GM18511 (cell line): ENCODE measurements at regions not wholly inside any gene's neighbourhood (a gene's known extent, or its start where the extent isn't known, plus 50 kb on each side); places are given as distances from the start of the nearest gene placed in this dataset.
"Not testable (repeated sequence)": the region's sequence is repeated elsewhere in the genome, so short reads cannot be mapped to it uniquely, and the experiment has no call there.

ENCODE experiments used
- ATAC-seq: cut with Tn5 transposase; IDR thresholded peaks from one replicate; pipeline ENCODE4 v1.9.1; 2021; ENCODE audit warnings: mild to moderate bottlenecking, moderate library complexity; ENCODE audit not compliant: unreplicated experiment

DNA sequence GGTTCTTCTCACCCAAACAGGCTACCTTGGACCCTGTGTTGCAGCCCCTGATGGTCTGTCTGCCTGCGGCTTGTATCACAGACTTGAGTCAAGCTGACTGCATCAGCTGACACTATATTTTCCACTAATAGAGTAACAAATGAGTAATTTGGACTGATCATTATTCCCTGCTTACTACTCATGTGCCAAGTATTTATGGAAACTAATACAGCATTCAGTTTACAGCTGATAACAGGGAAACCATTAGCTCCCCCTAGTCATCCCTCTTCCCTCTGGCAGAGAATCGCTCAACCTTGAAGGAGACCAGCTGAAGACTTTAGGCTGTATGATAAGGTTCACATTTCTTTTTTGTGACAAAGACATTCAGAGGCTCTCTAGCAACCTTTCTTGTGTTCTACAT, 116.6 kb upstream of the SYT6 start:
- ATAC-seq = no peak

DNA sequence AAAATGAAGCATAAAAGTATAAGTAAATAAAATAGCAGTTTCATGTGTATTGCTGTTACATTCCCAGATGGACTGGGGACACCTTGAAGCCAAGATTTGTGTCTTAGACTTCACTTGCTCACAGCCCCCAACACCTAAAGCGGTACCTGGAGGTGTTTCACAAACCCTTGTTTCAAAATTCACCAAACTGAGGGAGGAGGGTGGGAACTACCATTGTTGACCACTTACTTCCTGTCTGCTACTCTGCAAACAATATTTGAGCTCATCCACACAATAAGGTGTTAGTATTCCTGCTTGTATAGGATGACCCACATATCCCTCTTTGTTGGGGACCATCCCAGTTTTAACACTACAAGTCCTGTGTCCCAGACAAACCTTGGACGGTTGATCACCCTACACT, 115.9 kb upstream of the SYT6 start:
- ATAC-seq = no peak

DNA sequence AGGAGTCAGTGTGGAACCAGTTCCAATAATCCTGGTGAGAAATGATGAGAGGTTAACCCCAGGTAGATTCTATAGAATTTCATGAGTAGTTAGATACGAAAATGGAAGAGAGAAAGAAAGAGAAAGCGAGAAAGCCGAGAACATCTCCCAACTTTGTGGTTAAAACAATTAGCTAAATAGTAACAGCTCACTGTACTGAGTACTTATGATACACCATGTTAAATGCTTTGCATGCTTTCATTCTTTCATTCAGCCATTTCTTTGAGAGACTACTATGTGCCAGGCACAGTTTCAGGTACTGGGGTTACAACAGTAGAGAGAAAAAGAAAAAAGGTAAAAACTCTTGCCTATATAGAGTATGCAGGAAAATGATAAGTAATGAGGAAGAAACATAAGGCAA, 109.7 kb upstream of the SYT6 start:
- ATAC-seq = peak; percentile 97

- ATAC-seq = no peak
Observed at GRCh38 chr1:114262337-114262736, 108.7 kb upstream of the SYT6 start.

DNA sequence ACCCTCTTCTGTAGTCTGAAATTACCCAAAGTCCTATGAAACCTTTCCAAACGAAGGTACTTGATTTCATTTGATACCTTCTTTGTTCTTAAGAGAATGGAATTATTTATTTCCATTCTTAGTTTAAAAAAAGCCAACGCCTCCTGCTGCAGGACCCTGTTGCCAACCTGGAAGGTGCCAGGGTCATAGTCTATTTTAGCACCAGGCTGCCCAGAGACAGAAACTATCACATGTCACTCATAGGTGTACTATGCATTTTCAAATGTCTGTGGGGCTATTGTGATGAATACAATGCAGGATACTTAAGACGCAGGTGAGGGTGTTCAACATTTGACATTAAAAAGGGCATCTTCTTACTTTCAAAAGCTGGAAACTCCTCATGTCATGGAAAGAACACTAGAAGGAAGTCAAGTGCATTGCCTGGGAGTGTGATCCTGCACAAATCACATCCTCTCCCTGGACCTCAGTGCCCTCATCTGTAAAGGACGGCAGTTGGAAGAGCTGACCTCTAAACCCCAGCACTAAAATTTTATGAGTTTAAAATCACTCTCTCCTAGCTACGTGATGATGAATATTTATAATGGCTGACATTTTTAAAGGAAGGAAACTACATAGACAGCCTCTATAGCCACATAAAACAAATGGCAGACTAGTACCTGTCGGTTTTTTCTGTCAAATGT, 107.3 kb upstream of the SYT6 start:
- no peak for ATAC-seq

GRCh38 chr1:114259511-114260160, 106.0 kb upstream of the SYT6 start:
- no peak for ATAC-seq

DNA sequence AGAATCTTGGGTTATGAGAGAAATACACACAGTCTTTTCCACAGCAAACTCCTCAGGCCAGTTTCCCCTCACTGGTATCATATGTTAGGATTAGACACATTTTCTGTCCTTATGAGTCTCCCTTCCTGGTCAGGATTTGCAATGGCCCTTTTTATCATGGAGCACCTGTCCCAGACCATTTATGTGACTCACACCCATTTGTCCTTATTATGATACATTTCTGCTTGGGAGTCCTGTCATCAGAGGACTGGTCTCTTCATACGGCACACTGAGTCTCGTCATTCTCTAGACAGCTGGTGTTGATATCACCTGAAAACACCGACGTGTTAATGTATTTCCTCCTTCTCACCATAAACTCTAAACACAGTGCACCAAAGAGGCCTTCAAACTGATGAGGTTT, 105.0 kb upstream of the SYT6 start:
- ATAC-seq = no peak

GRCh38 chr1:114258074-114258473, 104.4 kb upstream of the SYT6 start:
- ATAC-seq = no peak

DNA sequence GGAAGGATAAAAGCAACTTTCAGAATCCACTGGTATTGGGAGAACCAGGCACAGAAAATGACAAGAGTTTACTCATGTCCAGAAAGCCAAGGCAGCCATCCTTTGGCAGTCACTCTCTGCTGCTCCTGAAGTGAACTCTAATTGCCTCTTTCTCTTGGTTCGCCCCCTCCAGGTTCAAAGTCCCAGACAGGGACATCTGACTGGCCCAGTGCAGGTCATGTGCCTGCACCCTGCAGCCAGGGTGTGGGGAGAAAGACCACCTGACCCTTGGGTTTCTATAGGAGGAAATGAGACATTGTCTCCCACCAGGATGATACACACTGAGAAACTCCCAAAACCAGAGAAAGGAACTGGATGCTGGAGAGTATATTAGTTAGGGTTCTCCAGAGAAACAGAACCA, 103.9 kb upstream of the SYT6 start:
- no peak for ATAC-seq

DNA sequence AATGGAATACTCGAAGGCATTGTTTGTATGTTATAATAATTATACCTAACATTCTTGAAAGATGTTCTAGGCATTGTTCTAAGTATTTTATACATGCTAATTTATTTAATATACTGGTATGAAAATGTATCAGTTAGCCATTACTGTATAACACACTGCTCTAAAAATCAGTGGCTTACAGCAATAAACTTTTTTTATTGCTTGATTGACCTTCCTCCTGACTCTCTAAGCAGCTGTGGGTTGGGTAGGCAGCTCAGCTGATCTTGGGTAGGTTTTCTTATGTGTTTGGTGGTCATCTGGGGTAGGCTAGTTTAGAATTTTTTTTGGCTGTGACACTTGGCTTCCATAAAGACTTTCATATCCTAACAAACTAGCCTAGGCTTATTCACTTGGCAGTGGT, 100.2 kb upstream of the SYT6 start:
- no peak for ATAC-seq

DNA sequence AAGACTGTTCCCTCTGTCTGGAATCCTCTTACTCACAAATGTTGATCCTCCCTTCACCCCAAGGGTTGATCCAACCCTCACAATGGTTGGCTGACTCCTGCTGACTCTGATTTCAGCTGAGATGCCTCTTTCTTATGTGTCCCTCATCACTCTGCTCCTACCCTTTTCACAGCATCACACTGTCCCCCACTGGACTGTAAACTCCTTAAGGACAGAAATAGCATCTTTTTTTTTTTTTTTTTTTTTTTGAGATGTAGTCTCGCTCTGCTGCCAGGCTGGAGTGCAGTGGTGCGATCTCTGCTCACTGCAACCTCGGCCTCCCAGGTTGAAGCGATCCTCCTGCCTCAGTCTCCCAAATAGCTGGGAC, 97.9 kb upstream of the SYT6 start:
- no peak for ATAC-seq

DNA sequence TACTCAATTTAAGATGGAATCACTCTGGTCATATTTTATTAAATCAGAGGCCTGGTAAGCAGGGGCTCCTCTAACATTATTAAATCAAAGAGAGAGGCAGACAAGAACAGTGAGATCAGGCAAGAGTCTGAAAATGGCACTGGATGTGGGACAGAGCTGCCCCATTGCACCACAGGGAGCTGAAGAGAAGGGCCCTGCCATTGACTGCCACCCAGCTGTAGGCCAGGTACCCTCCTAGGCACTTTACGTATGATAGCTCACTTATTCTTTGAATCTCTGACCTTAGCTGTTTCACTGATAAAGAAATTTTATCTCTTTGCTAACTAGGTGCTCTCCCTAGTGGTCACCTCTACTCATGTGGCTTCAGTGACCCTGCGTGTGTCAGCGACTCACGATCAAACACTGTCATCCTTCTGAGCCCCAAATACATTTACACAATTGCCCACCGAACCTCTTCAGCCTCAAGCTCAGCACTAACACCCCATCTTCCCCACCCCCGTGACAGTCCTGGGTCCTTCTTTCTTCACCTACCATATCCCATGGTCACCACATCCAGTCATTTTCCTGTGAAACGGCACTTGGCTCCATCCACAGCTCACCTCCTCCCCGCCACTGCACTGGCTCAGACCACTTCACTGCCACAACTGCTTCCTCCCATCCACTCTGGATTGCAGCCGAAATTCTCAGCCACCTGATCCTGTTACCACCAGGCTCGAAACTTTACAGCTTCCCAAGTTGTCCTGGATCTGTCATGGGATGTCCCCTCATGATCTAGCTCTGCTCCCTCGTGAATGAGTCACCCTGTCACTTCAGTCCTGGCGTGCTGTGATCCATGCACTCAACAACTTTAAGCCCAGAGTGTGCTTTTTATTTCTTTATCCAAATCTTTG, 97.3 kb upstream of the SYT6 start:
- ATAC-seq = no peak

DNA sequence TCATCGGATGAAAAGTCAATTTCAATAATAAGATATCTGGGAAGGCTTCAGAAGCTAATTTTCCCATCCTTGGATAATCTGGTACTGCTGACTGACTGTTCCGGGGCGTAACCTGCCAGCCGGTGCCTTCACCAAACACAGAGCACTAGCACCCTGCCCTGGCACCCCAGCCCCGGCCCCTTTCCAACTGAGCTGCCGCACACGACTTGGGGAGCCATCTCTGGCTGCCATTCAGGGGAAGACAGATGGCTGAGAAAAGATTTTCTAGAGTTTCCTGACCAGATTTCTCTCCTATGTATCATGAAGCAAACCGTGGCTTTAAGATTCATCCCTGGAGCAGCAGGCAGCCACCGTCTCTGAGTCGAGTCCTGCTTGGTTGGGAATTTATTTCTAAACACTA, 96.0 kb upstream of the SYT6 start:
- ATAC-seq = no peak

GRCh38 chr1:114248162-114248561, 94.5 kb upstream of the SYT6 start:
- ATAC-seq = no peak

DNA sequence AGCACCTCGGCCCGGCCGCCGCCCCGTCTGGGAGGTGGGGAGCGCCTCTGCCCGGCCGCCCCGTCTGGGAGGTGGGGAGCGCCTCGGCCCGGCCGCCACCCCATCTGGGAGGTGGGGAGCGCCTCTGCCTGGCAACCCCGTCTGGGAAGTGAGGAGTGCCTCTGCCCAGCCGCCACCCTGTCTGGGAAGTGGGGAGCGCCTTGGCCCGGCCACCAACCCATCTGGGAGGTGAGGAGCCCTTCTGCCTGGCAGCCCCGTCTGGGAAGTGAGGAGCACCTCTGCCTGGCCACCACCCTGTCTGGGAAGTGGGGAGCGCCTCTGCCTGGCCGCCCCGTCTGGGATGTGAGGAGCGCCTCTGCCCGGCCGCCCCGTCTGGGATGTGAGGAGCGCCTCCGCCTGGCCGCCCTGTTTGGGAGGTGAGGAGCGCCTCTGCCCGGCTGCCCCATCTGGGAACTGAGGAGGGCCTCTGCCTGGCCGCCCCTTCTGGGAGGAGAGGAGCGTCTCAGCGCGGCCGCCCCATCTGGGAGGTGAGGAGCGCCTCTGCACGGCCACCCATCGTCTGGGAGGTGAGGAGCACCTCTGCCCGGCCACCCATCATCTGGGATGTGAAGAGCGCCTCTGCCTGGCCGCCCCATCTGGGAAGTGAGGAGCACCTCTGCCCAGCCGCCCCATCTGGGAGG, 89.0 kb upstream of the SYT6 start:
- not testable (repeated sequence) for ATAC-seq

DNA sequence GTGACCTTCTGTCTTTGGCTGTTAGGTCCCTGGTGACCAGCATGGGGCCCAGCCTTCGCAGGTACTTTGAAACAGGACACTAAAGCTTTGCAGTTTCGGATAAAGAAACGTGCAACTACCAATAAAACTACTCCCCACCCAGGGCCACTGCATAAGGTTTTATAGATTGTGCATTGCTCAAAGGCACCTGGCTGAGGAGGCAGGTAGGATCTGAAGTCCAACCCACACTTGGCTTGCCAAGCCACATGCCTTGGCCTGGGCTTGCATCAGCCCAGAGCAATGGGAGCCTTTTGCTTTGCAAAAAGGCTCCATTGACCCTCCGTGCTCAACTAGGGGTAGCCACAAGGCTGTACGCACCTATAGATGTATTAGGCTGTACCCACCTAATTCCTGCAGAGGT, 84.4 kb upstream of the SYT6 start:
- no peak for ATAC-seq

GRCh38 chr1:114236517-114236916, 82.8 kb upstream of the SYT6 start:
- ATAC-seq = no peak

DNA sequence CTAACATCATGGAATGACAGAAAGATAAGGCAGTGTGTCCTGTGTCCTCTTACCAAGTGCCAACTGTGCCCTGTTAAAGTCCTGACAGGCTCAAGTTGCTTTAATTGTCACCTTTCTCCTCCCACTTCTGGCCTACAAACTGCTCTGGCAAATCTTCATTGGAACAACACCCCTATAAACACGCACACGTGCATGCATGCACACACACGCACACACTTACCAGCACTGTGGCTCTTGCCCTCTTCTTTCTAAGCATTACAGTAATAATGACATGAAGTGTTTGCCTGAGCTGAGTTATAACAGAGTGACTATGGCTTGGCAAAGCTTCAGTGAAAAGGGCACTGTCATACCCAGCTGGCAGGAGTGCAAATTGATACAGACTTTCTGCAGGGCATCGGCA, 82.3 kb upstream of the SYT6 start:
- ATAC-seq = no peak

DNA sequence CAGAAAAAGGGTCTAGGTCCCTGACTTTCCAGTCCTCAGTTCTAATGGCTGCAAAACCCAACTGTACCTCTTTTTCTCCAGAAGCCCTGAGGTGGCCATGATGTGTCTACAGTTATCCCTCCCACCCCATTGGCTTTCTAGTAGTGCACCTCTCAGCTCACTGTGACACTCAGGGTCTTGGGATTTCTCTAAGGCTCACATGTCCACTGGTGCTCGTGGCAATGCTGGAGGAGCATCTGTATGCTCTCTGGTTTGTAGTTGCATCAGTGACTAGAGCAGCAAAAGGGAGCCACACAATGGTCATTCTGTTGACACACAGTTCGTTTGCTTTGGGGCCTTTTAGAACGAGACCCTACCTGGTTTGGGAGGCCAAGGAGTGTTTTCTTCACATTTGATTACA, 81.6 kb upstream of the SYT6 start:
- ATAC-seq = no peak

- ATAC-seq = peak; percentile 84
Observed at GRCh38 chr1:114234408-114235124, 80.9 kb upstream of the SYT6 start.

DNA sequence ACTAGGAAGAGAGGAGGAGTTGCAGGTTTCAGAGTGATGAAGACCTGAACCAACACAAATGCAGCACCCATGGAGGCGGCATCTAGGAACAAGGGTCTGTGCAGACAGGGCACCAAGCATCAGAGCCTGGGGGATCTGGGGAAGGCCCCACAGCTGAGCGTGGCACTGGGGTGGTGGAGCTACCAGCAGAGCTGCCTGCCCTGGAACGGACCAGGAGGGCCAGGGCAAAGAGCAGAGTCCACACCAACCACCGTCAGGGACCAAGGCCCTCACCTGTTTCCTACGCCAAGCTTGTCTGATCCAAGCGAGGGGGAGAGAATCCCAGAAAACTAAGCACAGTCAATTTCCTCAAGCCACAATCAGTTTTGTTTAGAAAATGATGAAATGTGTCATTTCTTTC, 79.0 kb upstream of the SYT6 start:
- no peak for ATAC-seq
